ENCODE measurements at regions not wholly inside any gene's neighbourhood (a gene's known extent, or its start where the extent isn't known, plus 50 kb on each side); places are given as distances from the start of the nearest gene placed in this dataset.

DNA sequence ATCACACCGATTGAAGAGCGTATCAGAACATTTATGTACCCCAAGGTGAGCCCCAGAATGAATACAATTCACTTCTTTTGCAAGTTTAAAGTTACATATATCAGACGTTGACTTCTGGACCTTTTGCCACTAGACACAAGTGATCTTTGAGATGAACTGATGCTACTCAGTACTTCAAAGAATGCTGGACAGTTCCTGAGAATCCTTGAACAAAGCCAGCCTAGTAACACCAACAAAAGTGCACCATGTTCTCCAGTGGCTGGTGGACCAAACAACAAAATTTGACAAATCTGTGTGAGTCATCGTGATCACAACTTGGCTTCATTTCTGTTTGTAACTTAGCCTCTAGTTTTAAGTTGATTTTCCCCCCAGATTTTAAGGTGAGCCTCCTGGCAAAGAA lies 355.7 kb downstream of the SOX2 start:
- DNase-seq (ENCODE audit: low spot score), result no peak

DNA sequence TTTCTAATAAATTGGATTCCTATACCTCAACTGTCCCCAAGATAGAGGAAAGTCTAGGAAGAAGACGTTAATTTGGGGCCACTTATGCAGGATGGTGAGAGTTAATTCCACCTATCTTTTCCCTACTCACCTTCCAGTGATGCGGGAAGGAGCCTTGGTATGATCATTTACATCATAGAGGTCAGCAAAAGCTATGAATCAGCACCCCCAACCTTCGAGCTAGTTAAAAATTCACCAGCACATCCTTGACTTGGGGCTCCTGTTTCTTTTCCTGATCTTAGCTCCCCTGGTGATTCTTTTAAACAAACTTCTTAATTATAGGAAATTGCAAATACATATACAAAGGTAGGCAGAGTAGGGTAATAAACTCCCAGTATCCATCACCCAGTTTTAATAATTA lies 366.6 kb downstream of the SOX2 start:
- DNase-seq (ENCODE audit: low spot score), result no peak

DNA sequence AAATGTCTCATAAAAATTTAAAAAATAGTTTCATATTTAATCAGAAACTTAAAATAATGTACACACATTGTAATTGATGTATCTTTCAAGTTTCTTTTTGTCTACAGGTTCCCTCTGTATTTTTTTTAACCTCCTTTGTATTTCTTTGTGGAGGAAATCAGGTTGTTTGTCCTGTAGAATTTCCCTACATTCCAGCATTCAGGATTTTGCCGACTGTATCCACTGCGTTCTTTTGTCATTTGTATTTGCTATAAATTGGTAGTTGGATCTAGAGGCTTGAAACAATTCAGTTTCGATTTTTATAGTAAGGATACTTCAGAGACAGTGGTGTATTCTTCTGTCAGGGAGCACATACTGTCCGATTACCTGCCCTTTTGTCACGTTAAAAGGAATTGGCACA lies 367.2 kb downstream of the SOX2 start:
- DNase-seq (ENCODE audit: low spot score), result no peak

DNA sequence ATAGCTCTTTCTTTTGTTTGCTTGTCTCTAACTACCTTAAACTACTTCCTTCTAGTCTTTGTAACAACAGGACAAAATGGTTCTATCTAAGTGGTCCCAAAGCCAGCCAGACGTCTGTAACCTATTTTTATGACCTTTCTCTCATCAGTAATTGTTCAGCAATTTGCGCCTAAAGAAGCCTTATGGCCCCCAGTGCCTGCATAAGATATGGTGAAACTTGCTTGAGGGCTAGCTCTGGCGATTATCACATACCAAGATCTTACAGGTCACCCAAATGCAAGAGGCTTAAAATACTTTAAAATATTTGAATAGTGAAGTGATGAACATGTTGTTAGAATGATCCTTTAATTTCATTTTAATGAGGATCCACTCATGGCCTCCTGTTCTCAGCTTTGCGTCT lies 369.4 kb downstream of the SOX2 start:
- no peak for DNase-seq (ENCODE audit: low spot score)

DNA sequence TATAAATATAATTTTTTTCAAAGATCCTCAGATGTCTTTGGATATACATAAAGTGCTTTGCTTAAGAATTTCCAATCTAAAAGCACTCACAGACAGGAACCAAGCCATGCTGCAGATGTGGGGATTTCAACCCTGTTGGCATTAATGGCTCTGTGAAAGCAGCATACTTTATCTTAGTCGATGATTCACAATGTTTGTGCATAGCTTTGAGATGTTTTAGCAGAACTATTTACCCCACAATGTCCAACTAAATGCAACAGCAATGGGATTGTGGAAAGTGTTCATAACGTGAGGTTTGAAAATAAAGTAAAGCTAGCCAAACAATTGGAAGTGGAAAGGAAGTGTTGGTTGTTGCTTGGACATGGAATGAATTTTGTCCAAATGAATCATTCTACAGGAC lies 371.4 kb downstream of the SOX2 start:
- DNase-seq (ENCODE audit: low spot score), result no peak

- DNase-seq (ENCODE audit: low spot score), result peak; percentile 64
Measured at GRCh38 chr3:182092662-182093262, 381.0 kb downstream of the SOX2 start.

- DNase-seq (ENCODE audit: low spot score), result no peak
Measured at GRCh38 chr3:182094321-182094720, 382.6 kb downstream of the SOX2 start.

DNA sequence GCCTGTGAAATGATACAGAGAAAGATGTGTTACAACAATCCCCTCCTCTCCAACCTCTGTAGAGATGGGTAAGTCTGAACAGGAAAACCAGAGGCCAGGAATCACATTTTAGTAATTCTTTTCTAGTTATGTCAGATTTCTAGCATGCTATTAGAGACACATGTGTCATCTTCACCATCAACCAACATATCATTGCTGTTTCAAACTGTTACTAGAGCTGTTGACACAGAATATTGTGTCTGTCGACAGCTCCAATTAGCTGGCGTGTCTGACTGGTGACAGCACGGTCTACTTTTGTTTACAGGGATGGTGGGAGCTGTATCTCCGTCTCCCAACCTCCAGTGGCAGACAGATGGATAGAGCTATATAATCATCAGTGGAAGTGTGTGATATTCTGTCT lies 393.2 kb downstream of the SOX2 start:
- DNase-seq (ENCODE audit: low spot score), result no peak

DNA sequence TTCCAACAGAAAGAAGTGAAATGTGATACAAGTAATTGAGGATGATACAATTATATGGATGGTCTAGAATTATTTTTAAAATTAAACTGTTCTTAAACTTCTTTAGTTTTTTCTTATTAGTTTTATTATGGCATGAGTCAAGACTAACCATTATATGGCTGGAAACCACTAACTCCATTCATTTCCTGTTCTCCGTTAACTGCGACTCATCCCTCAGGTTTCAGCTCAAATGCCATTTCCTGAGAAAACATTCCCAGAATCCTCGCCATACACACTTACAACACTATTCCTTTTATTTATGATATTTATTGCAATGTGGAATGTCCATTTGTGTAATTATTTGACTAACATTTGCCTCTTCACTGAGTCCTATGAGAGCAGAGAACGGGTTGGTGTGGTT lies 394.1 kb downstream of the SOX2 start:
- DNase-seq (ENCODE audit: low spot score), result no peak

GRCh38 chr3:182108371-182108770 lies 396.6 kb downstream of the SOX2 start:
- no peak for DNase-seq (ENCODE audit: low spot score)

- DNase-seq (ENCODE audit: low spot score), result no peak
Measured at GRCh38 chr3:182111967-182112366, 400.2 kb downstream of the SOX2 start.

DNA sequence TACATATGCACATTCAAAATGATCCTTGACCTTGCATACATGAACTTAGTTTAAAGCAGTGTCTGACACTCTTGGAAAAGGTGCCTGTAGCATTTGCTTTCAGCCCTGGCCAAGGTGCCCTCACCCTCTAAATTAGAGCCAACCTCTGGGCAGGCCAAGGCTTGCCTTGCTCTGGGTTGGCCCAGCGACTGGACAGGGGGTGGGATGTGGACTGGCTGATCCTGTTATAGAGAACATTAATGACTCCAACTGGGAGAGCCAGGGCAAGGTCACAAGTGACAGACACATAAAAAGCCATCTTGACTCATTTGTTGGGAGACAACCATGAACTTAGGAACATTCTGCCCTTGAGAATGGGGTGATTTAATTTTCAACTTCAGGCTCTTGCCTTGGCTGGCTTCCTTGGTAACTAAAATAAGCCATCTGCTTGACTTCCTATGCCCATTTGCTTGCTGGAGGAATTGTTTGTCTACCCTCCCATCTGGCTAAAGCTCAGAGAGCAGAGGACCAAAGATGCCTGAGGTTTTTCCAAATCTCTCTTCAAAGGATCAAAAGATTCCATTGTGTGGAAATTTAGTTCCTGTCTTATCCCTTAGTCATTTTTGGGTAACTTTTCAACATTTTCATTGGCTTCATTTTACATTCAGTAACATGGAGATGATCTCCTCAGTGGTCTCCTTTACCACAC lies 403.7 kb downstream of the SOX2 start:
- no peak for DNase-seq (ENCODE audit: low spot score)

DNA sequence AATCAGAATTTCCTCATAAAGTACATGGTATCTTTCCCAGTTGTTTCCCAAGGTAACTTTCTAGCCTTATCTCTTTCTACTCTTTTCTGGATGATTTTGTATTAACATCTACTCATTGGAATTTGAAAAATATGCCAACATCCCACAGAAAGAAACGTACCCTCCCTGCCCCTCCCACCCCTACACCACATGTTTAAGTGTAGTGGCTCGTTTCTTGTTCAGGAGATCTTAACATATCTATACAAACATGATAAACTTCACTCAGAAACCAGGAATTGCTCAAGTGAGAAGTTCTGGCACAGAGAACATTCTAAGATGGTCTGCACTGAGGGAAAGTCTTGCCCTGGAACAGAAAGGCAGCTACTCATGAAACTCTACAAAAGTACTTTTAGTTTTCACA lies 404.7 kb downstream of the SOX2 start:
- DNase-seq (ENCODE audit: low spot score), result no peak

GRCh38 chr3:182117131-182117530 lies 405.4 kb downstream of the SOX2 start:
- no peak for DNase-seq (ENCODE audit: low spot score)

DNA sequence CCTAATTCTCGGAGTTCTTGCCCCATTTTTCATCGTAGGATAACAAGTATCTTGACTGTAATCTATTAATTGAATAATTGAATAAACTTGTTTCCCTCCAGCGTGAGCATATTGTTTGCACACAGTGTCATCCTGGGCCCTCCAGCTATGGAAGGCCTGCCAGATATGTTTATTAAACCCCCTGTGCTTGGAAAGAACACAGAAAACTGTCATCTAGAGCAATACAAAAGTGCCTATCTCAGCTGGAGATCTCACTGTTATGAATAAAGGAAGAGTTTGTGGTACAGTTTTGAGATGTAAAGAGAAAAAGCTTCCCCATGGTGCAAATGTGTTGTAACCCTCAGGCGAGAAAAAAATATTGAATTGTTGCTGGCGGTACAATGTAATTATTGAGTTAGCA lies 405.9 kb downstream of the SOX2 start:
- no peak for DNase-seq (ENCODE audit: low spot score)

DNA sequence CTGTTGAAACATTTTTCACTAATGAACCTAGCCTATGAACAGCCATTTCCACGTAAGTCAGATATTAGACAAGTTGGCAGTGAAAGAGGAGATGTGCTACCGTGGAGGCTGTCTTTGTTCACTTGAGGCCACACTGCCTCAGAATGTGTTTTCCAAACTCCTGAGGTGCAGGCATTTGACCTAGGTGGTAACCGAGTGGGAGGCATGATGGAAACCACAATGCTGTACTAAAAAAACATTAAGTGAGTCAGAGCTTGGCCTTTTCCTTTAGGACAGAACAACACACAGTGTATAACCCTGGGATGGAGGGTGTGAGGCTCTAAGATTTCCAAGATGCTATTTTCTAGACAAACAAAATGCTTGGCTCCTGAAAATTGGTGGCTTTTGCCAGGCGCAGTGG lies 406.3 kb downstream of the SOX2 start:
- no peak for DNase-seq (ENCODE audit: low spot score)

- DNase-seq (ENCODE audit: low spot score), result no peak
Measured at GRCh38 chr3:182121401-182121800, 409.7 kb downstream of the SOX2 start.

DNA sequence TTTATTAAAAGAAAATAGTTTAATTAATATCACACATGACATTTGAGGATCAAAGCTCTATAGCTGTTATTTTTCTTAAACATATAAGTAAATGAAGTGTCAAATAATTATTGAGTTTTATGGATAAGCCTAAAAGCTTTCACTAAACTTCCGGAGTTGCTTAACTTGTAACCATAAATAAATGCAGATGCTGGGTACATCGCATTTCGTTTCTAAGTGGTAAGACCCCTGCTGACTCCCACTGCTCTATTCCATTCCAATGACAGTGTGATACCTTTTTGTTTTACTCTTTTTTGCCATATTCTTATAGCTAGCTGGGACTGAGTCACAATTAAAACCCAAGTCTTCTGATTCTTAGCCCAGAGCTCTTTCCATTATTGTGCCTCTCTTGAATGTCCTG lies 411.1 kb downstream of the SOX2 start:
- no peak for DNase-seq (ENCODE audit: low spot score)

DNA sequence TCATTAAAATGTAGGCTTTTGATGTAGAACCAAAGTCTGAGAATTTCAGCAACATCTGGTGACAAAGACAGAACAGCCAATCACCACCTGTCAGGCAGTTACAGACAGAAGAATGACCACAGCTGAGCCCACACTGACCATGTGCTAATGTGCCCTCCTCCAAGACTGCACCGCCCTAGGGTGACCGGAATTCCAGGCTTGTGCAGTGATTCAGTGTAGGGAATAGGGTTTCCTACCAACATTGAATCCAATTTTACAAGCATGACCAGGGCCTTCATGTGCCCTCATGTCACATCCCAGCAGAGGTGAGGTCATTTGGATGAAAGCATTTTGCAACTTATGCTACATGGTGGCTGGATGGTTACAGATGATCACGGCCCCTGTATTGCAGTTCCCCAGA lies 412.5 kb downstream of the SOX2 start:
- DNase-seq (ENCODE audit: low spot score), result no peak

DNA sequence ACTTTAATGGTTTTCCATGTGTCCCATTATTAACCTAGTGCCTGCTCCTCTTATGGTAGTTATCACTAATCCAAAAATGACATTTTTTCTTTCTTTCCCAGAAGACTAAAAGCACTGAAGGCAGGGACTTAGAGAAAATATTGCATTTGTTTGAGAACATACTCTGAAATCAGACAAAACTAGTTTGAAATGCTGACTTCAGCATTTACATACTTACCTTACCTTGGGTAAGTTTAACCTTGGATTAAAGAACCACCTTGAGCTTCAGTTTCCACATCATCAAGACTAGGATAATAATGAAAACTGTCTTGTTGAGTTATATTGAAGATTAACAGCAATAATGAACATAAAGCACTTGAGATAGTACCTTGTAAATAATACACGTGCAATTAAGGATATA lies 413.0 kb downstream of the SOX2 start:
- DNase-seq (ENCODE audit: low spot score), result no peak

- DNase-seq (ENCODE audit: low spot score), result no peak
Measured at GRCh38 chr3:182129740-182130139, 418.0 kb downstream of the SOX2 start.

DNA sequence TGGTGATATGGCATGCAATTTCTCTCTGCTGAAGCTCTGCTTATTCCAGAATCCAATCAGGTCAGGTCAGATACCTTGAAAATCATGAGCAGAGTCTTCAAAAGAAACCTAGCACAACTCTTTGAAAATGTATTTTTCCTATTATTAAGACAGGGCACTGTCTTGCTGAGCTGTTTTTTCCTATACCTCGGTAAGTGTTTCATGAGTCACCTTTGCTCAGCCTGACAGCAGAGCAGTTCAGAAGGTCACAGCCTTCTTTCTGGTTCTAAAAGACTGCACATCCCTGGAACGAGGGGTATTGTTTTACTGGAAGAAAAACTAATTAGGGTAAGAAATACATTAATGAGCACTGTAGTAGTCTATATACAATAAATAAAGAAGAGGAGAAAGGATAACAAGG lies 422.0 kb downstream of the SOX2 start:
- DNase-seq (ENCODE audit: low spot score), result no peak

DNA sequence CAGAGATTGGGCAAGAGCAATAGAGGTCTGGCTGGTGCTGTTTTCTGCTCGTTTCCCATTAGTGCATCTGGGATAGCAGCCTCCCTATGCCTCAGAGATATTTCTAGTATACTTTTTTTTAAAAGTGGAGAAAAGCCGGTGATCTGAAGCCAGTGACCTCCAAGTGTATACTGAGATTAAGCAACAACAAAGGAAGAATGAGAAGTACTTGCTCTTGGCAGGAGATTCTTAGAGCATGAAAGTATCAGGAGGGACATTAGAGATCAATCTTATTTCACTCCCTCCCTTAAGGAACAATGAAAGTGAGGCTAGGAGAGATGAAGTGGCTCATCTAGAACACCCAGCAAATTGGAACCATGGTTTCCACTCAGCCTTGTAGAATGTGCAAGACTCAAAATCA lies 423.3 kb downstream of the SOX2 start:
- no peak for DNase-seq (ENCODE audit: low spot score)

Measured in NAMALWA (cell line).